Right lobe of liver (tissue), 6 donors: ENCODE measurements at regions not wholly inside any gene's neighbourhood (a gene's known extent, or its start where the extent isn't known, plus 50 kb on each side); places are given as distances from the start of the nearest gene placed in this dataset.

ENCODE experiments used
- ATAC-seq, 4 donors: fragments of 200-7000 bp; cut with Tn5 transposase; one replicate each; pipeline ENCODE4 v1.9.1; 2020; ENCODE audit warnings: mild to moderate bottlenecking in 4 of 4, moderate library complexity in 4 of 4
- DNase-seq, 3 donors: peaks; one replicate each; pipeline ENCODE4 v3.0.0-alpha.2; 2020
- H3K27ac ChIP-seq, 3 donors: fragments of 200-600 bp; one replicate each; pipeline ENCODE4 v1.8.0; 2022
- H3K27me3 ChIP-seq, 2 donors: fragments of 200-600 bp; one replicate each; pipeline ENCODE4 v1.8.0; 2022
- H3K36me3 ChIP-seq, 4 donors: fragments of 200-600 bp; sonication (generic) in 1 of 4; one replicate each; pipeline versions ENCODE4 v1.5.1 to v1.8.0; 2017 to 2022; ENCODE audit warnings: control low read depth in 1 of 4
- H3K4me1 ChIP-seq, 4 donors: fragments of 200-600 bp; sonication (generic) in 1 of 4; one replicate each; pipeline versions ENCODE4 v1.5.1 to v1.8.0; 2017 to 2022; ENCODE audit warnings: control low read depth in 1 of 4
- H3K4me3 ChIP-seq, 3 donors: fragments of 200-600 bp; one replicate each; pipeline ENCODE4 v1.8.0; 2022
- H3K9me3 ChIP-seq, 4 donors: fragments of 200-600 bp; sonication (generic) in 1 of 4; one replicate each; pipeline versions ENCODE4 v1.5.1 to v1.8.0; 2017 to 2022; ENCODE audit warnings: control low read depth in 1 of 4
- POLR2A ChIP-seq: fragments of 450-650 bp; IDR thresholded peaks from one replicate; pipeline ENCODE4 v1.6.1; 2017; ENCODE audit warnings: antibody characterized with exemption, mild to moderate bottlenecking
- WGBS: methylation state at CpG from one replicate; pipeline ENCODE4 v1.1.6; 2018; ENCODE audit warnings: low coverage, low lambda C conversion rate; ENCODE audit not compliant: insufficient coverage; ENCODE audit errors: missing lambda C conversion rate; 5-methylcytosine and 5-hydroxymethylcytosine counted together
- intact Hi-C, 2 donors: fragments of 100-400 bp; cut with DNase I; formaldehyde crosslinking; loops; one replicate each; pipeline versions ENCODE4 v1.11.2 to v1.14.1; 2022
- TF ChIP-seq, protein P1 (sequence below), 4 donors: fragments of 200-600 bp in 3 of 4; fragments of 450-650 bp in 1 of 4; IDR thresholded peaks; one replicate each; pipeline versions ENCODE4 v1.5.1 to v1.8.0; 2016 to 2022; ENCODE audit warnings: antibody characterized with exemption in 4 of 4, mild to moderate bottlenecking in 2 of 4
- donor health status: DM: no; HTN: yes; CAD: no.
- donor health status: DM: no; HTN: no; CAD: no.
- donor health status: DM: no; HTN: no; CAD: no.
- donor health status: DM: no; HTN: yes; CAD: no.
- donor health status: DM: no; HTN: yes; CAD: no.

DNA sequence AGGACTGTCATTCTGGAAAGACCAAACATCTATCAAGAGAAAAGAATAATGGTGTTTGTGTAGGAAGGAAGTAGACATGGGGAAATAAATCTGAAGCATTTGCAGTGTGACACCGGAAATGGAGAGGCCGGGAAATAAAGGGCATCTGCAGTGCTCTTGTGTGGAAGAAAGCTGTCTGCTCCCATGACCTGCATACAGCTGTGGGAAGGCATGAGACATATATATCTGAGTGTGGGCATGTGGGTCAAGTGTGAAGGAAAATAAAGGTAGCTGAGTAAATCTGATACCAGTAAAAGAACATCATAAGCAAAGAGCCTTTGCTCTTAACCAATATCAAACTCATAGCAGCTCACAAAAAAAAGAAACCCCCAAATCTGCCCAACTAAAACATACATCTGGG is 72.1 kb upstream of the OR5AK2 start:
- no peak overlapping the region for H3K27ac ChIP-seq
- H3K4me3 ChIP-seq = no peak overlapping the region
- intact Hi-C loops = no loop called here
- H3K27me3 ChIP-seq = no peaks in the 10 kb centered on the region
- DNase-seq = no peak
- TF ChIP-seq, protein P1, sequence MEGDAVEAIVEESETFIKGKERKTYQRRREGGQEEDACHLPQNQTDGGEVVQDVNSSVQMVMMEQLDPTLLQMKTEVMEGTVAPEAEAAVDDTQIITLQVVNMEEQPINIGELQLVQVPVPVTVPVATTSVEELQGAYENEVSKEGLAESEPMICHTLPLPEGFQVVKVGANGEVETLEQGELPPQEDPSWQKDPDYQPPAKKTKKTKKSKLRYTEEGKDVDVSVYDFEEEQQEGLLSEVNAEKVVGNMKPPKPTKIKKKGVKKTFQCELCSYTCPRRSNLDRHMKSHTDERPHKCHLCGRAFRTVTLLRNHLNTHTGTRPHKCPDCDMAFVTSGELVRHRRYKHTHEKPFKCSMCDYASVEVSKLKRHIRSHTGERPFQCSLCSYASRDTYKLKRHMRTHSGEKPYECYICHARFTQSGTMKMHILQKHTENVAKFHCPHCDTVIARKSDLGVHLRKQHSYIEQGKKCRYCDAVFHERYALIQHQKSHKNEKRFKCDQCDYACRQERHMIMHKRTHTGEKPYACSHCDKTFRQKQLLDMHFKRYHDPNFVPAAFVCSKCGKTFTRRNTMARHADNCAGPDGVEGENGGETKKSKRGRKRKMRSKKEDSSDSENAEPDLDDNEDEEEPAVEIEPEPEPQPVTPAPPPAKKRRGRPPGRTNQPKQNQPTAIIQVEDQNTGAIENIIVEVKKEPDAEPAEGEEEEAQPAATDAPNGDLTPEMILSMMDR (IDR thresholded peaks at IDR 0.05) = no peak
- TF ChIP-seq POLR2A = no peak
- ATAC-seq = no peak
- 57% methylated on average over 2 of the region's 2 CpGs for WGBS
- H3K9me3 ChIP-seq = no peaks in the 10 kb centered on the region
- H3K36me3 ChIP-seq = no peaks in the 10 kb centered on the region
- H3K4me1 ChIP-seq = no peaks in the 10 kb centered on the region

- DNase-seq (no peak), ATAC-seq (no peak)
- 23% methylated on average over 5 of the region's 5 CpGs for WGBS
- H3K9me3 ChIP-seq = no peaks in the 10 kb centered on the region
- TF ChIP-seq, protein P1 (IDR thresholded peaks at IDR 0.05) = no peak
- no peak for TF ChIP-seq POLR2A
- H3K36me3 ChIP-seq = no peaks in the 10 kb centered on the region
- intact Hi-C loops = no loop called here
- H3K4me3 ChIP-seq = no peak overlapping the region
- H3K27me3 ChIP-seq = no peaks in the 10 kb centered on the region
- H3K4me1 ChIP-seq = no peaks in the 10 kb centered on the region
- no peak overlapping the region for H3K27ac ChIP-seq
These were observed 72.6 kb upstream of the OR5AK2 start for GRCh38 chr11:56916162-56916561.

DNA sequence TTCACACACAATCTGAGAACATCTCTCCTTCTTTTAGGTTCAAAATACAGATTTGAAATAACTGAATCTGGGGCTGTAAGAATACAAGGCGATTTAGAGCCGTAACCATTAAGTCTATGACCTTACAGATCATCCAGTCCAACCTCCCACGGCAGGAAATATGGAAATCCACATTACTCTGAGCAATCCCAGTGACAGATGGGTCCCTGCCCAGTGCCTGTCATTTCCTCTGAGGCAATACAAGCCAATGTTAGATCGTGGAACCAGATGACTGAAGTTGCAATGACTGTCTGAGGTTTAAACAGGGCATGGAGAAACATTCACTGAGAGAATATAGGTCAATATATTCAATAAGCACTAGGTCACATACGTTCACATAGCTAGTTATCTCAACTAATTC is 77.4 kb upstream of the OR5AK2 start:
- TF ChIP-seq, protein P1 (IDR thresholded peaks at IDR 0.05) = no peak
- TF ChIP-seq POLR2A = no peak
- no peak overlapping the region for H3K27ac ChIP-seq
- H3K4me1 ChIP-seq = no peaks in the 10 kb centered on the region
- DNase-seq (no peak), ATAC-seq (no peak)
- H3K36me3 ChIP-seq = no peaks in the 10 kb centered on the region
- H3K9me3 ChIP-seq = no peaks in the 10 kb centered on the region
- H3K27me3 ChIP-seq = no peaks in the 10 kb centered on the region
- intact Hi-C loops = no loop called here
- WGBS = 39% methylated on average over 5 of the region's 5 CpGs
- no peak overlapping the region for H3K4me3 ChIP-seq

GRCh38 chr11:56910785-56911184 is 77.9 kb upstream of the OR5AK2 start:
- 68% methylated on average over 9 of the region's 9 CpGs for WGBS

More at GRCh38 chr11:56910785-56911184, 77.9 kb upstream of the OR5AK2 start:
- H3K27me3 ChIP-seq = no peaks in the 10 kb centered on the region
- H3K4me3 ChIP-seq = no peak overlapping the region
- H3K36me3 ChIP-seq = no peaks in the 10 kb centered on the region
- no peaks in the 10 kb centered on the region for H3K4me1 ChIP-seq
- no peaks in the 10 kb centered on the region for H3K9me3 ChIP-seq
- TF ChIP-seq, protein P1 (IDR thresholded peaks at IDR 0.05) = no peak
- TF ChIP-seq POLR2A = no peak
- H3K27ac ChIP-seq = no peak overlapping the region
- intact Hi-C loops = no loop called here
- no peak for DNase-seq
- no peak for ATAC-seq
